Muscle of back (tissue), 3 donors: ENCODE measurements at regions not wholly inside any gene's neighbourhood (a gene's known extent, or its start where the extent isn't known, plus 50 kb on each side); places are given as distances from the start of the nearest gene placed in this dataset.

Experiments
- DNase-seq, 3 donors: peaks; one replicate each; pipeline versions ENCODE4 v3.0.0 to v3.0.0-alpha.2; 2013

DNA sequence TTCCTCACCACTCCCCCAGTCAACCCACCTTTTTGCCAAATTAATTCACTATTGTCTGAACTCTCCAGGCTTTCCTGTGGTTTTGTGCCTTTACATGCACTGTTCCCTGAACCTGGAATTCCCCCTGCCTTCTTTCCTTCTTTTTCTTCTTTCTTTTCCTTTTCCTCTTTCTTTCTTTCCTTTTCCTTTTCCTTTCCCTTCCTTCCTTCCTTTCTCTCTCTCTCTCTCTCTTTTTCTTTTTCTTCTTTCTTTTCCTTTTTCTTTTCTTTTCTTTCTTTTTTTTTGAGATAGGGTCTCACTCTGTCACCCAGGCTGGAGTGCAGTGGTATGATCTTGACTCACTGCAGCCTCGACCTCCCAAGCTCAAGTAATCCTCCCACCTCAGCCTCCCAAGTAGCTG, 56.6 kb upstream of the CDC42BPA start:
- no peak for DNase-seq

DNA sequence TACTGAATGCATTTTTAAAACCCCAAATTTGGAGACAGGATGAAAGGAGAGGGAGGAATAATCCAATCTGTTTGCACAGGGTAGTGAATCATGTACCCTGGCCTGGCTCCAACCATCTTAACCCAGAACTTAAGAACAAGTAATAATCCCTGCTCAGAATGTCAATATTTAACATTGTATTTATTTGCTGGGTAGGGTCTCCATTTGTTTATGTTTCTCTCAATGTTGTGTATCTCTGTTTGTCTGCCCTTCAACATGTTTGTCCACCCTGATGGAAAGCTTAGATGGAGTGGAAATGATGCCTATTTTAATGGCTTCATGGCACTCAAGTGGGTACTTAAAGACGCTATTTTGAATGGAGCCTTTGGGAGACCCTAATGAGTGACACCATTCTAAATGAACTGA, 54.4 kb upstream of the CDC42BPA start:
- DNase-seq: no peak

DNA sequence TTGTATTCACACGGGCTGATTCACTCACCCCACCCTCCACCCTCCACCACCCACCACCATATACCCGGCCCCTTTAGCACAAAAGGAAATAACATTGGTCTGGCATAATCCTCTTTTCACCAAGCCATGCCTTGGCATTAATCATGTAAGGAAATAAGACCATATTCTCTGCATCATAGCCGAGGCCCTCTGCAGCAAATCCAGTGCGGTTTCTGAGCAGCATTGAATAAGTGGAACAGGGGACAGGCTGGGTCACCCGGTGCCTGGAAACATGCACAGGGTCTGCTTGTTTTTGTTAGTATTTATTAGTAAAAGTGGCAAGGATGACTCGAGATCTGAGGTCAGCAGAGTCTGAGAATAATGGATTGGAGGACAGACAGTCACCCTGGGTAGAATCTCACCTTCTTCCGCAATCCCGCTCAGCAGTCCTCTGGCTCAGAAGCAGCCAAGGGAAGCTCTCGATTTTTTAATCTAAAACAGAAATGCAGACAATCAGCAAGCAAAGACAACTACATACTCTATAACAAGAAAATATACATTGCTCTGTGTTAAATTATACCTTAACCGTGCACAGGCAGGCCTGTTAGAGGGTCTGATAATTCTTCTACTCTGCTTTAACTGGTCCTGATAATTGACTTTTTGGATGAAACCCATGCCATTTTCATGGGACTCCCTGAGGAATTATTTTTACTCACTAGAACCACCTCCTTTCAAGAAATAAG, 52.4 kb upstream of the CDC42BPA start:
- no peak for DNase-seq

DNA sequence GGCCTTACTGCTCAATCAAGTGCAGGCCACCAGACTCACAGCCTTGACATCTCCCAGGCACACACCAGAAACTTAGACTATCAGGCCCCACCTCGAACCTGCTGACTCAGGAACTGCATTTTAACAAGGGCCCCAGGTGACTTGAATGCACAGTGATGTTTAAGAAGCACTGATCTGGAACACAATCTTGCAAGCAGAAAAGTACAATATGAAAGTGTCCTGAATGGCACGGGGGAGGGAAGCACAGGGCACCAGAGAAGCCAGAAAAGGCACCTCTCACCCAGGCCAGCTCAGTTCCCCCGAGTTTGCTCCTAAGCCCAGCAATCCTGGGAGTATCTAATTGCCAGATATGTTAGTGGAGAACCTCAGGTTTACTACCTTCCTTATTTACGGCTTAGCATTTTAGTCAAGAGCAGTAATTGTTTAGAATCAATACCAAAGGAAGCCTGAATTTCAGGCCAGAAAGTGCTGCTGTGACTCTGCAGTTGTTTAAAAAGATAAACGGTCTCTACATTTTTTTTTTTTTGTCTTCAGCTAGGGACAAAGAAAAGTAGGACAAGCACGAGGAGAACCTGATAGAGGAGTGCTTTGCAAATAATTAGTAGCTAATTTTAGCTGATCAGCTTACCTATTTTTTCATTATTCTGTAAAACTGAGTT, 50.9 kb upstream of the CDC42BPA start:
- no peak for DNase-seq
